GM12878 (cell line): ENCODE measurements at regions not wholly inside any gene's neighbourhood (a gene's known extent, or its start where the extent isn't known, plus 50 kb on each side); places are given as distances from the start of the nearest gene placed in this dataset.

Source experiments
- CEBPB ChIP-seq, 2 experiments: fragments of 150-350 bp in 1 of 2; IDR thresholded peaks; 2 replicates each; pipeline ENCODE4 v1.6.1; 2012 to 2014; ENCODE audit warnings: low read depth in 2 of 2, low read length in 2 of 2, borderline replicate concordance in 1 of 2, inconsistent platforms in 1 of 2
- EZH2 ChIP-seq: IDR thresholded peaks from 2 replicates; pipeline ENCODE4 v1.6.1; 2012; ENCODE audit warnings: low read depth, mild to moderate bottlenecking, control low read depth, inconsistent platforms, low read length, borderline replicate concordance; ENCODE audit not compliant: control insufficient read depth
- KDM1A ChIP-seq: fragments of 200-600 bp; sonication (generic); IDR thresholded peaks from 2 replicates; pipeline ENCODE4 v1.6.1; 2016; ENCODE audit warnings: borderline replicate concordance
- RCOR1 ChIP-seq: conservative IDR thresholded peaks from 2 replicates; pipeline ENCODE4 v1.6.1; 2012; ENCODE audit warnings: low read depth, low read length, improper control_type of control experiment
- ZZZ3 ChIP-seq: IDR thresholded peaks from 2 replicates; pipeline ENCODE4 v1.6.1; 2011; ENCODE audit warnings: low read depth; ENCODE audit not compliant: control insufficient read depth, insufficient read length
- TF ChIP-seq, protein P1 (sequence below), 3 experiments: IDR thresholded peaks in 2 of 3; conservative IDR thresholded peaks in 1 of 3; 2 replicates each; pipeline ENCODE4 v1.5.1; 2011; ENCODE audit warnings: low read depth in 3 of 3, low read length in 3 of 3, mild to moderate bottlenecking in 3 of 3, control low read depth in 2 of 3, moderate library complexity in 2 of 3, inconsistent platforms in 1 of 3, mixed read lengths in 1 of 3; ENCODE audit not compliant: control insufficient read depth in 2 of 3, insufficient read depth in 1 of 3; ENCODE audit errors: extremely low read depth in 1 of 3
- TF ChIP-seq, protein P2 (sequence below): IDR thresholded peaks from 2 replicates; pipeline ENCODE4 v1.6.1; 2012; ENCODE audit warnings: low read length, inconsistent platforms

DNA sequence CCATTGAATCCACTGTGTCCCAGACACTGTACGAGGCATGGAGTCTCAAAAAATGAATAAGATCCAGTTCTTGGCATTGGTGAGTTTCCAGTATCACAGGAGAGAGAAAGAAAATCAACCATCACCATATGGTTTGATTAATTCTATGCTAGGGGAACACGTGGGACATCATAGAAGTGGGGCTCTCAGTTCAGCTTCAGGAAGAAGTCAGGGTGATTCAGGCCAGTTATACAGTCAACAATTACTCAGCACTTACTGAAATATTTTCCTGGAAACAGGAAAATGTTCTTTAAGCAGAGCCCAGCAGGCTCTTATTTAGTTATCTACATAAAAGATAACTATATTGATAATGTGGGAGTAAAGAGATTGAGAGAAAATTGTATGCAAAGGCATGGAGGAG, 407.2 kb downstream of the NOVA1 start:
- TF ChIP-seq, protein P1, sequence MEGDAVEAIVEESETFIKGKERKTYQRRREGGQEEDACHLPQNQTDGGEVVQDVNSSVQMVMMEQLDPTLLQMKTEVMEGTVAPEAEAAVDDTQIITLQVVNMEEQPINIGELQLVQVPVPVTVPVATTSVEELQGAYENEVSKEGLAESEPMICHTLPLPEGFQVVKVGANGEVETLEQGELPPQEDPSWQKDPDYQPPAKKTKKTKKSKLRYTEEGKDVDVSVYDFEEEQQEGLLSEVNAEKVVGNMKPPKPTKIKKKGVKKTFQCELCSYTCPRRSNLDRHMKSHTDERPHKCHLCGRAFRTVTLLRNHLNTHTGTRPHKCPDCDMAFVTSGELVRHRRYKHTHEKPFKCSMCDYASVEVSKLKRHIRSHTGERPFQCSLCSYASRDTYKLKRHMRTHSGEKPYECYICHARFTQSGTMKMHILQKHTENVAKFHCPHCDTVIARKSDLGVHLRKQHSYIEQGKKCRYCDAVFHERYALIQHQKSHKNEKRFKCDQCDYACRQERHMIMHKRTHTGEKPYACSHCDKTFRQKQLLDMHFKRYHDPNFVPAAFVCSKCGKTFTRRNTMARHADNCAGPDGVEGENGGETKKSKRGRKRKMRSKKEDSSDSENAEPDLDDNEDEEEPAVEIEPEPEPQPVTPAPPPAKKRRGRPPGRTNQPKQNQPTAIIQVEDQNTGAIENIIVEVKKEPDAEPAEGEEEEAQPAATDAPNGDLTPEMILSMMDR (IDR thresholded peaks at IDR 0.05 in 2 of 3, conservative IDR thresholded peaks at IDR 0.05 in 1 of 3; ENCODE audit: control insufficient read depth in 2 of 3, extremely low read depth in 1 of 3, insufficient read depth in 1 of 3, low read depth in 3 of 3, low read length in 3 of 3): no peak
- no peak for TF ChIP-seq ZZZ3
- no peak for TF ChIP-seq CEBPB (IDR thresholded peaks at IDR 0.05; ENCODE audit: borderline replicate concordance in 1 of 2, low read depth in 2 of 2, low read length in 2 of 2)
- TF ChIP-seq RCOR1: no peak
- TF ChIP-seq, protein P2, sequence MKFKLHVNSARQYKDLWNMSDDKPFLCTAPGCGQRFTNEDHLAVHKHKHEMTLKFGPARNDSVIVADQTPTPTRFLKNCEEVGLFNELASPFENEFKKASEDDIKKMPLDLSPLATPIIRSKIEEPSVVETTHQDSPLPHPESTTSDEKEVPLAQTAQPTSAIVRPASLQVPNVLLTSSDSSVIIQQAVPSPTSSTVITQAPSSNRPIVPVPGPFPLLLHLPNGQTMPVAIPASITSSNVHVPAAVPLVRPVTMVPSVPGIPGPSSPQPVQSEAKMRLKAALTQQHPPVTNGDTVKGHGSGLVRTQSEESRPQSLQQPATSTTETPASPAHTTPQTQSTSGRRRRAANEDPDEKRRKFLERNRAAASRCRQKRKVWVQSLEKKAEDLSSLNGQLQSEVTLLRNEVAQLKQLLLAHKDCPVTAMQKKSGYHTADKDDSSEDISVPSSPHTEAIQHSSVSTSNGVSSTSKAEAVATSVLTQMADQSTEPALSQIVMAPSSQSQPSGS: no peak
- TF ChIP-seq KDM1A: no peak
- TF ChIP-seq EZH2: no peak
